Tibial nerve (tissue), 4 donors: ENCODE measurements at regions not wholly inside any gene's neighbourhood (a gene's known extent, or its start where the extent isn't known, plus 50 kb on each side); places are given as distances from the start of the nearest gene placed in this dataset.
"Not testable (repeated sequence)": the region's sequence is repeated elsewhere in the genome, so short reads cannot be mapped to it uniquely, and the experiment has no call there.

Source experiments
- EP300 ChIP-seq, 2 donors: sonication (generic); formaldehyde crosslinking; IDR thresholded peaks; one replicate each; pipeline ENCODE4 v1.6.1; 2017; ENCODE audit warnings: antibody characterized with exemption in 2 of 2, mild to moderate bottlenecking in 1 of 2
- TF ChIP-seq, protein P1 (sequence below), 5 experiments: fragments of 200-600 bp in 3 of 5; fragments of 450-650 bp in 2 of 5; sonication (generic) in 3 of 5; IDR thresholded peaks; one replicate each; pipeline ENCODE4 v1.5.1; 2016 to 2019; ENCODE audit warnings: antibody characterized with exemption in 5 of 5, mild to moderate bottlenecking in 3 of 5, moderate library complexity in 2 of 5

DNA sequence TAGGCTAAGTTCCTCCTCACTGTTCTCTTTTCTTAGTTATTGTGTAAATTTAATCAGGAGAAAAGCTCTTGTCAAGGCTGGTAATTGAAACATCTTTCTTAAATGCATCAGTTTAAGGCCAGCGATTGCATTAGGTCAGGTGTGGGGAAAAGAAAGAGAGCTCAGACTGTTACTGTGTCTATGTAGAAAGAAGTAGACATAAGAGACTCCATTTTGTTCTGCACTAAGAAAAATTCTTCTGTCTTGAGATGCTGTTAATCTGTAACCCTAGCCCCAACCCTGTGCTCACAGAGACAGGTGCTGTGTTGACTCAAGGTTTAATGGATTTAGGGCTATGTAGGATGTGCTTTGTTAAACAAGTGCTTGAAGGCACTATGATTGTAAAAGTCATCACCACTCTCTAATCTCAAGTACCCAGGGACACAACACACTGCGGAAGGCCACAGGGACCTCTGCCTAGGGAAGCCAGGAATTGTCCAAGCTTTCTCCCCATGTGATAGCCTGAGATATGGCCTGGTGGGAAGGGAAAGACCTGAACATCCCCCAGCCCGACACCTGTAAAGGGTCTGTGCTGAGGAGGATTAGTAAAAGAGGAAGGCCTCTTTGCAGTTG lies 364.1 kb downstream of the ZNF248 start:
- not testable (repeated sequence) for TF ChIP-seq EP300 (IDR thresholded peaks at IDR 0.05)
- TF ChIP-seq, protein P1, sequence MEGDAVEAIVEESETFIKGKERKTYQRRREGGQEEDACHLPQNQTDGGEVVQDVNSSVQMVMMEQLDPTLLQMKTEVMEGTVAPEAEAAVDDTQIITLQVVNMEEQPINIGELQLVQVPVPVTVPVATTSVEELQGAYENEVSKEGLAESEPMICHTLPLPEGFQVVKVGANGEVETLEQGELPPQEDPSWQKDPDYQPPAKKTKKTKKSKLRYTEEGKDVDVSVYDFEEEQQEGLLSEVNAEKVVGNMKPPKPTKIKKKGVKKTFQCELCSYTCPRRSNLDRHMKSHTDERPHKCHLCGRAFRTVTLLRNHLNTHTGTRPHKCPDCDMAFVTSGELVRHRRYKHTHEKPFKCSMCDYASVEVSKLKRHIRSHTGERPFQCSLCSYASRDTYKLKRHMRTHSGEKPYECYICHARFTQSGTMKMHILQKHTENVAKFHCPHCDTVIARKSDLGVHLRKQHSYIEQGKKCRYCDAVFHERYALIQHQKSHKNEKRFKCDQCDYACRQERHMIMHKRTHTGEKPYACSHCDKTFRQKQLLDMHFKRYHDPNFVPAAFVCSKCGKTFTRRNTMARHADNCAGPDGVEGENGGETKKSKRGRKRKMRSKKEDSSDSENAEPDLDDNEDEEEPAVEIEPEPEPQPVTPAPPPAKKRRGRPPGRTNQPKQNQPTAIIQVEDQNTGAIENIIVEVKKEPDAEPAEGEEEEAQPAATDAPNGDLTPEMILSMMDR (IDR thresholded peaks at IDR 0.05) = not testable (repeated sequence)
